ENCODE measurements at regions not wholly inside any gene's neighbourhood (a gene's known extent, or its start where the extent isn't known, plus 50 kb on each side); places are given as distances from the start of the nearest gene placed in this dataset.

DNA sequence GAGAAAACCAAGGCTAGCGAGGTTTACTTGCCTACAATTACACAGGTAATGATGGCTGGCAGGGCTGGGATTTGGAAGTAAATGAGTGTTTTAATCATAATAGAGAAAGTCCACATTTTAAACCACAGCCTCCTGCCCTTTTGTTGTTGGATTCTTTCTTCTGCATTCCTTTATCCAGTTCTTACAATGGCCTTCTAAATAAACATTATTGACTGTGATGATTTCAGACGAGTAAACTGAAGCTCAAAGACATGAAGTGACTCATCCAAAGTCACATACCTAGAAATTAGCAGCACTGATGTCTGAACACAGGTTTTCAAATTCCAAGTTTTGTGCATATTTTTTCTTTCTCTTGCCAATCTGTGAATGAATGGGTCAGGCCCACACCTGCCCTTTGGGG is 51.2 kb upstream of the C1QTNF7 start:
- TF ChIP-seq, protein P1, sequence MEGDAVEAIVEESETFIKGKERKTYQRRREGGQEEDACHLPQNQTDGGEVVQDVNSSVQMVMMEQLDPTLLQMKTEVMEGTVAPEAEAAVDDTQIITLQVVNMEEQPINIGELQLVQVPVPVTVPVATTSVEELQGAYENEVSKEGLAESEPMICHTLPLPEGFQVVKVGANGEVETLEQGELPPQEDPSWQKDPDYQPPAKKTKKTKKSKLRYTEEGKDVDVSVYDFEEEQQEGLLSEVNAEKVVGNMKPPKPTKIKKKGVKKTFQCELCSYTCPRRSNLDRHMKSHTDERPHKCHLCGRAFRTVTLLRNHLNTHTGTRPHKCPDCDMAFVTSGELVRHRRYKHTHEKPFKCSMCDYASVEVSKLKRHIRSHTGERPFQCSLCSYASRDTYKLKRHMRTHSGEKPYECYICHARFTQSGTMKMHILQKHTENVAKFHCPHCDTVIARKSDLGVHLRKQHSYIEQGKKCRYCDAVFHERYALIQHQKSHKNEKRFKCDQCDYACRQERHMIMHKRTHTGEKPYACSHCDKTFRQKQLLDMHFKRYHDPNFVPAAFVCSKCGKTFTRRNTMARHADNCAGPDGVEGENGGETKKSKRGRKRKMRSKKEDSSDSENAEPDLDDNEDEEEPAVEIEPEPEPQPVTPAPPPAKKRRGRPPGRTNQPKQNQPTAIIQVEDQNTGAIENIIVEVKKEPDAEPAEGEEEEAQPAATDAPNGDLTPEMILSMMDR (IDR thresholded peaks at IDR 0.05; ENCODE audit: low read length) = no peak
- TF ChIP-seq EZH2 (optimal IDR thresholded peaks at IDR 0.05; ENCODE audit: low read depth, low read length) (no peak), EZH2phosphoT487 (IDR thresholded peaks at IDR 0.05; ENCODE audit: low read length) (no peak)
